COLO668 (cell line): ENCODE measurements at regions not wholly inside any gene's neighbourhood (a gene's known extent, or its start where the extent isn't known, plus 50 kb on each side); places are given as distances from the start of the nearest gene placed in this dataset.

Experiments used
- DNase-seq: peaks from one replicate; lab custom pipeline; 2025; ENCODE audit not compliant: unreplicated experiment; lab: John Stamatoyannopoulos, UW

DNA sequence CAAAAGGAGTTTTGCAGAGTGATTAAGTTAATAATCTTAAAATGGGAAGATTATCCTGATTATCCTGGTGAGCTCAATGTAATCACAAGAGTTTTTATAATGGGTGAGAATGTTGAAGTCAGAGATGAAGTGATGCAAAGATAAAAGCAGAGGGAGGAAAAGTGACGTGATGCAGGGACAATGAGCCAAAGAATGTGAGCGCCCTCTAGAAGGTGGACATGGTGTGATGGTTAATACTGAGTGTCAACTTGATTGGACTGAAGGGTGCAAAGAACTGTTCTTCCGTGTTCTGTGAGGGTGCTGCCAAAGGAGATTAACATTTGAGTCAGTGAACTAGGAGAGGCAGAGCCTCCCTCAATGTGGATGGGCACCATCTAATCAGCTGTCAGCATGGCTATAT is 569.6 kb upstream of the AGTR1 start:
- DNase-seq = no peak

DNA sequence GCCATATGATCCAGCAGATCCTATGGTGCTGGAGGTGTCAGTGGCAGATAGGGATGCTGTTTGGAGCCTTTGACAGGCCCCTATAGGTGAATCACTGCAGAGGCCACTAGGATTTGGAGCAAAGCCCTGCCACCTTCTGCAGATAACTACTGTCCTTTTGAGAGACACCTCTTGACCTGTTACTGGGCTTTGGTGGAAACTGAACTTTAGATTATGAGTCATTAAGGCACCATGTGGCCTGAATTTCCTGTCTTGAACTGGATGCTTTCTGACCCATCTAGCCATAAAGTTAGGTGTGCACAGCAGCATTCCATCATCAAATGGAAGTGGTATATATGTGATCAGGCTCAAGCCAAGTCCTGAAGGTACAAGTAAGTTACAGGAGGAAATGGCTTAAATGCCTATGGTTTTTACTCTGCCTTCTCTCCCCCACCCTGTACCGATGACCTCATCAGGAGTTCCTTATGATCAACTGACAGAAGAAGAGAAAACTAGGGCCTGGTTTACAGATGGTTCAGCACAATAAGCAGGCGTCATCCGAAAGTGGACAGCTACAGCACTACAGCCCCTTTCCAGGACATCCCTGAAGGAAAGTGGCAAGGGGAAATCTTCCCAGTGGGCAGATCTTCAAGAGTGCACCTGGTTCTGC is 565.6 kb upstream of the AGTR1 start:
- no peak for DNase-seq

DNA sequence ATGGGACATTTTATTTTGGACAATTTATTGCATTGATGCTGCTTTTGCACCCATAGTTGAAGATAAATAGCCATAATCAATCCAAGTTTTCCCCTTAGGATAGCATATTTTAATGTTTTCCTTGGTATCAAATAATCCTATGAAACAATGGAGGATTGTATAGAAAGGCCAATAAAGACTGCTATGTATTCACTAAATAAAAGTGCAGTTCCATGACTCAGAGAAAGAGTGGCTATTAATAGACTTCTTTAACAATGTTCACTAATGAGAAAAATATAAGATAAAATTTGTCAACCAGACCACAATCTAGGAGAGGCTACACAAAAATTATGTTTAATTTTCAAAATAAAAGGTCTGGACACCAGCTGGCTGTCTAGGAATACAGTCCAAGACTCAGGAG is 560.9 kb upstream of the AGTR1 start:
- DNase-seq = no peak

GRCh38 chr3:148146241-148146640 is 551.5 kb upstream of the AGTR1 start:
- DNase-seq = no peak

DNA sequence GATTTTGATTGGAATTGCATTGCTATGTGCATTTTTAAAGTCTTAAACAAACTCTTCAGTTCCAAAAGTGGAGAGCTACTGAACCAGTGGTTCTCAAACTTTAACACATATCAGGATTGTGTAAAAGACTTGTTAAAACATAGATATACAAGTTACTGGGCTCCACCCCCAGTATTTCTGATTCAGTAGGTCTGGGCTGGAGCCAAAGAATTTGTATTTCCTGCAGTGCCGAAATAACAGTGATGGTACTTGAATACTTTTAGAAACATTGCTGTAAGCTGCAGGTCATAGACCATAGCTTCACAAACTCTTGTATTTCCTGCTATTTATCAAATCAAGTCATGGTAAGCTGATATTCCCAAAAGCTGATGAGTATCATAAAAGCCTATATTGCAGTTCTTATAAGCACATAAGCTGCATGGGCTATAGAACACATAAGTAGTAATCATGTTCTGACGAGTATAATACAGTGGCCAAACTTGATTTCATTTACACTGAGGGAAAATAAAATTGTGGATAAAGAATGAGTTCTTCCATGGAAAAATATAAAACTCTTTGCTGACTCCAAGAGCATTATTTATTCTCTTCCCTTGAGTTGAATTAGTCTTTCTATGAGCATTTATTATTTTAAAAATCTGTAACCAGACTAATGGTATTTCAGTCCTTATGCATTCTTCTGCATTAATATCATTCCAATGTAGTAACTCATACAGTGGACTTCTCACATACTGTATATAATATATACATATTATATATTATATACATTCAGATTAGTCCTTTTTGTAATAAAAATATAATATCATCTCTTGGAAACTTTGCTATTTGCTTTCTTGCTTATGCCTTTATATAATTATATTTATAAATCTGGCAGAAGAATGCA is 550.5 kb upstream of the AGTR1 start:
- DNase-seq = no peak

GRCh38 chr3:148147903-148148302 is 549.8 kb upstream of the AGTR1 start:
- DNase-seq = no peak

- DNase-seq = no peak
These were observed 548.1 kb upstream of the AGTR1 start for GRCh38 chr3:148149556-148149955.

DNA sequence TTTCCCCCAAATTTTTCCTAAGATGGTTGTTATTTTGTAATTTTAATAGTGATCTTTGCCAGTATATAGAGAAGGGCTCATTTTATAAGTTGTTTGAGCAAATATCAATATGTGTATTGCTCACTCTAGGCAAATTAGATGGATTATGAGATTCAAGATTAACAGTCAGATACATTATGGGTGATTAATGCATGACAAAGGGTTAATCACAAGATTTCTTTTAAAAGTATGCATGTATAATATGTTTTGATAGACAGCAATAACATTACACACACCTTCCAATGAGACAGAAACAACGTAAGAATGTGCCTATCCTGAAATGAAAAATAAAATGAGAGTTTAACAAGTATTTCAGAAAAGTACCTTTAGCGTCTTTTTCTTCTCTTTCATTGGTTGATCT is 547.6 kb upstream of the AGTR1 start:
- no peak for DNase-seq

- no peak for DNase-seq
These were observed 539.5 kb upstream of the AGTR1 start for GRCh38 chr3:148158210-148158609.

DNA sequence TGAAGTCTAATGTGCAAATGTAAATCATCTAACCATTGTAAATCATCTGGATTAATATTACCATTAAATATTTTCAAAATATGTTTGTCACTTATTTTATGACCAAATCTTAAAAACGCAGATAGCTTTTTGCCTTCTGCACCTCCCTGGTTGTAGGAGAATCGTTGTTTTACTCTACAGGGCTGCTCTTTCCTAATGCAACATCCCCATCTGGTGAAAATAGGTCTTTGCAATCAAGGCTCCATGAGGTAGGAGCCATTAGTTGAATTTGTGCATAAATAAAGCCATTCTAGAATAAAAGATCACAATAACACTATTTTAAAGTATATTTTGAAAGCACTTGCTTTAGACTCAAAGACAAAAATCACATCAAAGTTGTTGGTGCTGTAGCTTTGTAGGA is 535.6 kb upstream of the AGTR1 start:
- DNase-seq = no peak

GRCh38 chr3:148168347-148168746 is 529.4 kb upstream of the AGTR1 start:
- no peak for DNase-seq

DNA sequence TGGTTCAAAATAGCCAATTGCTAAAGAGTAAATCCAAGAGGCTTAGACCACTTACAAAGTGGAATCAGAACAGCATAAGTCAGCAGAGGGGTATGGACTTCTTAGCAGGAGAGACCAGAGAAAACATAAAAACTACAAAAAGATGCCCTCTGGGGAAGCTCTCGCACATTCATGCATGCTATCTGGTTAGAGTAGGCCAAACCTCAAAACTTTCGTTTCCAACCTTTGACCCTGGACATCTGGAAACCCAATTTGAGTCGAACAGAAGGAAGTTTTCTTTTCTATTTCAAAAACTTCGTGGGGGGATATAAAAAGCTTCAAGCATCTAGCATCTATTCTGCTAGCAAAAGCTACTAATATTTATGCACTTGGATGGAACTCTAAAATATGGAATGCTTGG is 523.9 kb upstream of the AGTR1 start:
- DNase-seq = no peak

GRCh38 chr3:148175214-148175613 is 522.5 kb upstream of the AGTR1 start:
- DNase-seq = no peak

DNA sequence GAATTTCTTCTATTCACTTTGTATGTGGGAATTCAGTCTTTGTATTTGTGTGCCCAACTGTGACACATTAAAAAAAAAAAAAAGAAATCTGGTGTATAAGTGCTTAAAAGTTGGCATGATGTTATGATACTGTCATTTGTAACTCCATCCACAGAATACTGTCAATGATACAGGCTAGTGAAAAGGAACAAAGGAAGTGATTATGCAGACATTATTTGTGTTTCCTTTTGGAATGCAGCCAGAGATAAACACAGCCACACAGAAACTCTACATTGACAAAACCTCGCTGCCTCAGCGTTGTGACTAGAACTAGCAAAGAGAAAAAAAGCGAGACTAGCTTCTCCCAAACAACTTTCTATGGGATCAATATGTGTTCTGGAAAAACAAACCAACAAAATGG is 519.2 kb upstream of the AGTR1 start:
- DNase-seq = peak; percentile 26

GRCh38 chr3:148184798-148185197 is 512.9 kb upstream of the AGTR1 start:
- no peak for DNase-seq

GRCh38 chr3:148186881-148187280 is 510.8 kb upstream of the AGTR1 start:
- no peak for DNase-seq

DNA sequence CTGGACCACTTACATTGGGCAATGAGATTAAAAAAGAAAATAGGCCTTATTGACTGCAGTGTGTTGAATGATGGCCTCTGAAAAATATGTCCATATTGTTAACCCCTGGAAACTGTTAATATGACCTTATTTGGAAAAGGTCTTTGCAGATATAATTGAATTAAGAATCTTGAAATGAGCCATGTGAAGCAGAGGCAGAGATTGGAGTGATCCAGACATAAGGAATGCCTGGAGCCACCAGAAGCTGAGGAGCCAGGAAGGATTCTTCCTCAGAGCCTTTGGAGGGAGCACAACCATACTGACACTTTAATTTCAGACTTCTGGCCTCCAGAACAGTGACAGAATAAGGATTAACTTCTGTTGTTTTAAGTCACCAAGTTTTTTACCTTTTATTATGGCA is 510.4 kb upstream of the AGTR1 start:
- no peak for DNase-seq

- no peak for DNase-seq
These were observed 507.2 kb upstream of the AGTR1 start for GRCh38 chr3:148190441-148190990.

- DNase-seq = no peak
These were observed 505.7 kb upstream of the AGTR1 start for GRCh38 chr3:148191966-148192365.

GRCh38 chr3:148197061-148197460 is 500.6 kb upstream of the AGTR1 start:
- DNase-seq = no peak

GRCh38 chr3:148202386-148202785 is 495.3 kb upstream of the AGTR1 start:
- DNase-seq = no peak

- no peak for DNase-seq
These were observed 494.2 kb upstream of the AGTR1 start for GRCh38 chr3:148203297-148204010.
